Esophagus muscularis mucosa (tissue), 3 donors: ENCODE measurements at regions not wholly inside any gene's neighbourhood (a gene's known extent, or its start where the extent isn't known, plus 50 kb on each side); places are given as distances from the start of the nearest gene placed in this dataset.

ENCODE experiments used
- CTCF ChIP-seq, 3 experiments: fragments of 200-600 bp in 2 of 3; fragments of 450-650 bp in 1 of 3; sonication (generic) in 2 of 3; IDR thresholded peaks; one replicate each; pipeline ENCODE4 v1.5.1; 2017 to 2019; ENCODE audit warnings: antibody characterized with exemption in 3 of 3, mild to moderate bottlenecking in 2 of 3, moderate library complexity in 1 of 3
- POLR2A ChIP-seq: fragments of 450-650 bp; IDR thresholded peaks from one replicate; pipeline ENCODE4 v1.6.1; 2017; ENCODE audit warnings: antibody characterized with exemption, moderate library complexity, mild to moderate bottlenecking, low read depth

DNA sequence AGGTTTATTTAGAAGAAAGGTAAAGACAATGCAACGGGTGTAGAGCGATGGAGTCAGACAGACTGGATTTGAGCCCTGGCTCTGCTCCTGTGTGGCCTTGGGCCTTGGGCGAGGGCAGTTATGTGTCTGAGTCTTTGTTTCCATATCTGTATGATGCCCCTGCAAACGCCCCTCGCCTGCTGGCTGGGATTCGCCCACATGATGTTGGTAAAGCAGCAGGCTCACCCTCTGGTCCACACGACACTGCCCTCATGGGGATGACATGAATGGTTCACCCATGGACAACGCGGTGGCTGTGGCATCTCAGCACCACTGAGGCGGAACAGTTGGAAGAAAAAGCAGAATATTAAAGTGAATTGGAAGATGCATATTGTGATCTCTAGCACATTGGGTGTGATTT lies 60.3 kb downstream of the FOXL1 start:
- TF ChIP-seq CTCF (IDR thresholded peaks at IDR 0.05), result no peak
- TF ChIP-seq POLR2A, result no peak
